Cardiac muscle cell (in vitro differentiated cells and primary cell): ENCODE measurements at regions not wholly inside any gene's neighbourhood (a gene's known extent, or its start where the extent isn't known, plus 50 kb on each side); places are given as distances from the start of the nearest gene placed in this dataset.

Experiments used
- DNase-seq, 2 donors: peaks; one replicate each; pipeline versions ENCODE4 v3.0.0 to v3.0.0-alpha.2; 2010 to 2017; ENCODE audit warnings: low read depth in 1 of 2, low spot score in 1 of 2
- H3K27ac ChIP-seq: fragments of 200-600 bp; sonication (generic); 2 replicates; pipeline ENCODE4 v1.5.1; 2016
- H3K27me3 ChIP-seq: fragments of 200-600 bp; sonication (generic); 2 replicates; pipeline ENCODE4 v1.6.0; 2016; ENCODE audit warnings: control low read depth
- H3K36me3 ChIP-seq: fragments of 200-600 bp; sonication (generic); 2 replicates; pipeline ENCODE4 v1.5.1; 2016; ENCODE audit warnings: control low read depth
- H3K4me1 ChIP-seq: fragments of 200-600 bp; sonication (generic); 2 replicates; pipeline ENCODE4 v1.8.1; 2017; ENCODE audit warnings: low read depth, mild to moderate bottlenecking, mixed run types
- H3K4me3 ChIP-seq: fragments of 200-600 bp; sonication (generic); 2 replicates; pipeline ENCODE4 v1.5.1; 2016; ENCODE audit warnings: mild to moderate bottlenecking
- H3K9me3 ChIP-seq: fragments of 200-600 bp; sonication (generic); 2 replicates; pipeline ENCODE4 v1.5.1; 2017; ENCODE audit warnings: low read depth, mild to moderate bottlenecking, control low read depth
- CTCF ChIP-seq: IDR thresholded peaks from 2 replicates; pipeline ENCODE4 v1.5.1; 2012; ENCODE audit warnings: low read depth, mild to moderate bottlenecking, low read length

DNA sequence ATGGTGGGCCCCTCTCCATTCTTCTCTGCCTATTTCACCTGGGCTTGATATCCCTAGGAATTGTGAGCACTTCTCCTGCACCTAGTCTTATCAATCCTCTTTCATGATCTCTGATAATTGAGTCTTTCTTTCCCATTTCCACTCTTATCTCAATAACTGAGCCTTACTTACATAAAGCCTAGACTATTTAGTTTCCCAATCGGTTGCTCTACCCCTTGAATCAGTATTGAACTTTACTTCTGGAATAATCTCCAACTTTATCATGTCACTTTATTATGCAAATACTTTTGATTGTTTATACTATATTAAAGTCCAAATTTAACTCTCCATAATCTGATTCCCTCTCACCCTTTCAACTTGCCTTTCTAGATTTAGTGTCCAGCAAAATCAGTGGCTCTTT, 222.7 kb downstream of the SPRY1 start:
- TF ChIP-seq CTCF: no peak
- Histone ChIP-seq H3K9me3 (no peaks in the 10 kb centered on the region), H3K4me3 (no peak overlapping the region), H3K4me1 (peaks cover 13% of the 10 kb centered on the region), H3K27ac (no peak overlapping the region), H3K36me3 (no peaks in the 10 kb centered on the region), H3K27me3 (no peaks in the 10 kb centered on the region)
- DNase-seq: no peak

DNA sequence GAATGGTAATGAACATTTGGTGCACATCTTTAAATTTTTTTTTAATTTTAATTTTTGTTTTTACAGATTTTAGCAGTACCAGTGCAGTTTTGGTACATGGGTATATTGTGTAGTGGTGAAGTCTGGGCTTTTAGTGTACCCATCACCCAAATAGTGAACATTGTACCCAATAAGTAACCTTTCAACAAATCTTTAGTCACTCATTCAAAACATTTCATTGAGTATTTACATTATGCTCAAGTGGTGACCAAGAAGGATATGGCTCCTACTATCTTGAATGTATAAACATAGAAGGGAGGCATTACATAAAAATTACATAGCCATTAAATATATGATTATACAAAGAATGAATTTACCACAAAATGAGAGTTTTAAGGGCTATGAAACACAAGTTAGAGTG, 223.3 kb downstream of the SPRY1 start:
- no peak for TF ChIP-seq CTCF
- no peak for DNase-seq
- Histone ChIP-seq H3K27ac (no peak overlapping the region), H3K4me3 (no peak overlapping the region), H3K4me1 (peaks cover 13% of the 10 kb centered on the region), H3K9me3 (no peaks in the 10 kb centered on the region), H3K36me3 (no peaks in the 10 kb centered on the region), H3K27me3 (no peaks in the 10 kb centered on the region)

GRCh38 chr4:123621072-123621705, 224.6 kb downstream of the SPRY1 start:
- DNase-seq: peak in 1 of 2 donors; percentile 91
- Histone ChIP-seq H3K4me3 (no peak overlapping the region), H3K4me1 (peaks cover 13% of the 10 kb centered on the region), H3K9me3 (no peaks in the 10 kb centered on the region), H3K36me3 (no peaks in the 10 kb centered on the region), H3K27me3 (no peaks in the 10 kb centered on the region), H3K27ac (no peak overlapping the region)
- no peak for TF ChIP-seq CTCF

GRCh38 chr4:123622572-123622971, 226.0 kb downstream of the SPRY1 start:
- H3K36me3 ChIP-seq: no peaks in the 10 kb centered on the region
- no peak overlapping the region for H3K4me3 ChIP-seq
- TF ChIP-seq CTCF: no peak
- peaks cover 13% of the 10 kb centered on the region for H3K4me1 ChIP-seq
- no peak for DNase-seq
- no peaks in the 10 kb centered on the region for H3K27me3 ChIP-seq
- no peak overlapping the region for H3K27ac ChIP-seq
- H3K9me3 ChIP-seq: no peaks in the 10 kb centered on the region

- H3K36me3 ChIP-seq: no peaks in the 10 kb centered on the region
- TF ChIP-seq CTCF: no peak
- H3K4me3 ChIP-seq: no peak overlapping the region
- H3K9me3 ChIP-seq: no peaks in the 10 kb centered on the region
- peaks cover 13% of the 10 kb centered on the region for H3K4me1 ChIP-seq
- H3K27me3 ChIP-seq: no peaks in the 10 kb centered on the region
- no peak overlapping the region for H3K27ac ChIP-seq
- peak in 1 of 2 donors; percentile 5 for DNase-seq
Measured at GRCh38 chr4:123623611-123624010, 227.0 kb downstream of the SPRY1 start.
